Breast epithelium (tissue), 3 donors: ENCODE measurements at regions not wholly inside any gene's neighbourhood (a gene's known extent, or its start where the extent isn't known, plus 50 kb on each side); places are given as distances from the start of the nearest gene placed in this dataset.

Experiments used
- POLR2A ChIP-seq: fragments of 450-650 bp; IDR thresholded peaks from one replicate; pipeline ENCODE4 v1.6.1; 2016; ENCODE audit warnings: antibody characterized with exemption, mild to moderate bottlenecking, moderate library complexity
- TF ChIP-seq, protein P1 (sequence below), 3 donors: fragments of 450-650 bp; IDR thresholded peaks; one replicate each; pipeline ENCODE4 v1.5.1; 2016 to 2017; ENCODE audit warnings: antibody characterized with exemption in 3 of 3, mild to moderate bottlenecking in 3 of 3, moderate library complexity in 3 of 3

DNA sequence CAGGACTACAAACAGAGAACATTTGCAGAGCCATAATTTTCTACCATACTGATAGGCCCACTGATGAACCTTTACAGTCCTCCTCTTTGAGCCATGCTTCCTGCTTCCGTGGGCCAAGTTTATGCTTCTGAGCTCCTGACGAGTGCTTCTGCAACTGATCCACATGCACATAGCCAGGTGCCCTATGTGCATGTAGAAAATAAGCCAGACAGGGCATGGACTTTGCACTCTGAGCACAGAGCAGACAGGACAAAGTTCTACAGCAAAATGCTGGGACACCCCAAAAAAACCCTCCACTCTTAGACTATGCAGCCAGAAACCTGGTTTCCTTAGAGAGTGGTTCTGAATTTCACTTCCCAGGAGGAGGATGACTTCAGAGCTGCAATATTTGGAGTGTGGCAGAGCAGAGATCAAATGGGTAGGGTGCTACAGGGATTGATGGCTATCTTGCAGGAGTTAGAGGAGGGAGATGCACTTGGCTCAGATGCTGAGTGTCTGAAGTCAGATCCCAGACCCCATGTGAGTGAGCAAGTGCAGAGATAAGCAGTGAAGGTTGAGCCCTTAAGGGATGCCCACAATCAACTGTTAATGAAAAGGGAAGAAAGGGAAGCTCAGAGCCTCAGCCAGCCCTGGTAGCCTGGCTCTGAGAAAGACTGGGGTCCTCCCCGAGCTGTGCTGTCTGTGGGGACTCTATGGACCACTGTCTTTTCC is 230.9 kb downstream of the DUSP10 start:
- TF ChIP-seq, protein P1, sequence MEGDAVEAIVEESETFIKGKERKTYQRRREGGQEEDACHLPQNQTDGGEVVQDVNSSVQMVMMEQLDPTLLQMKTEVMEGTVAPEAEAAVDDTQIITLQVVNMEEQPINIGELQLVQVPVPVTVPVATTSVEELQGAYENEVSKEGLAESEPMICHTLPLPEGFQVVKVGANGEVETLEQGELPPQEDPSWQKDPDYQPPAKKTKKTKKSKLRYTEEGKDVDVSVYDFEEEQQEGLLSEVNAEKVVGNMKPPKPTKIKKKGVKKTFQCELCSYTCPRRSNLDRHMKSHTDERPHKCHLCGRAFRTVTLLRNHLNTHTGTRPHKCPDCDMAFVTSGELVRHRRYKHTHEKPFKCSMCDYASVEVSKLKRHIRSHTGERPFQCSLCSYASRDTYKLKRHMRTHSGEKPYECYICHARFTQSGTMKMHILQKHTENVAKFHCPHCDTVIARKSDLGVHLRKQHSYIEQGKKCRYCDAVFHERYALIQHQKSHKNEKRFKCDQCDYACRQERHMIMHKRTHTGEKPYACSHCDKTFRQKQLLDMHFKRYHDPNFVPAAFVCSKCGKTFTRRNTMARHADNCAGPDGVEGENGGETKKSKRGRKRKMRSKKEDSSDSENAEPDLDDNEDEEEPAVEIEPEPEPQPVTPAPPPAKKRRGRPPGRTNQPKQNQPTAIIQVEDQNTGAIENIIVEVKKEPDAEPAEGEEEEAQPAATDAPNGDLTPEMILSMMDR (IDR thresholded peaks at IDR 0.05), result no peak
- TF ChIP-seq POLR2A, result no peak
